Middle frontal gyrus (tissue), 1 donor: ENCODE measurements at regions not wholly inside any gene's neighbourhood (a gene's known extent, or its start where the extent isn't known, plus 50 kb on each side); places are given as distances from the start of the nearest gene placed in this dataset.

Experiments used
- DNase-seq: peaks from one replicate; pipeline ENCODE4 v3.0.0-alpha.2; 2015; ENCODE audit warnings: low spot score; ENCODE audit errors: extremely low spot score

DNA sequence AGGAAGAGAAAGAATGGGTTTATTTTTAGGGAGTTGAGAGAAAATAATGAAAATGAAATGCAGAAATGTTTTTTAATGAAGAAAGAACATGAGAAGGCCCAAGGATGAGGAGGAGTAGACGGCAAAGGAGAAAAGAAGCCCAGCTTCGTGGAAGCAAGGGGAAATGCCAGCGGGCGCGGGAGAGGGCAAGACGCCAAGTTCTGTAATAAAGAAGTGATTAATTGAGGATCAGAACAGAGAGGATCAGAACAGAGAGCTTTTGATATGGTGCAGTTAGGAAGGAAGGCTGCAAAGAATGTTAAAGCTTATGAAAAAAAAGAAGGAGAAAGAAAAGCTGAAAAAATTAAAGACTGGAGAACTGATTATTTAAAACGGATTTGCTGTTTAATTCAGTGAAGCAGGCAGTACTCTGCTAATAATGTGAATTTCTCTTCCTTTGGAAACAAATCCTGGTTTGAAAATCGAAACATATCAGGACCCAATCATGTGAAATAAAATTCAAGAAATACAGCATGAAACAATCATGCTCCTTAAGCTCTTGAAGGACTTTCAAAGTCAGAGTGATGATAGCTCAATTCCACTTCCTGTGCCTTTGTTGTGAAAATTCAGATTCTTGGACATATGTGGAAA, 99.3 kb upstream of the SOX1 start:
- DNase-seq, result peak; percentile 53

DNA sequence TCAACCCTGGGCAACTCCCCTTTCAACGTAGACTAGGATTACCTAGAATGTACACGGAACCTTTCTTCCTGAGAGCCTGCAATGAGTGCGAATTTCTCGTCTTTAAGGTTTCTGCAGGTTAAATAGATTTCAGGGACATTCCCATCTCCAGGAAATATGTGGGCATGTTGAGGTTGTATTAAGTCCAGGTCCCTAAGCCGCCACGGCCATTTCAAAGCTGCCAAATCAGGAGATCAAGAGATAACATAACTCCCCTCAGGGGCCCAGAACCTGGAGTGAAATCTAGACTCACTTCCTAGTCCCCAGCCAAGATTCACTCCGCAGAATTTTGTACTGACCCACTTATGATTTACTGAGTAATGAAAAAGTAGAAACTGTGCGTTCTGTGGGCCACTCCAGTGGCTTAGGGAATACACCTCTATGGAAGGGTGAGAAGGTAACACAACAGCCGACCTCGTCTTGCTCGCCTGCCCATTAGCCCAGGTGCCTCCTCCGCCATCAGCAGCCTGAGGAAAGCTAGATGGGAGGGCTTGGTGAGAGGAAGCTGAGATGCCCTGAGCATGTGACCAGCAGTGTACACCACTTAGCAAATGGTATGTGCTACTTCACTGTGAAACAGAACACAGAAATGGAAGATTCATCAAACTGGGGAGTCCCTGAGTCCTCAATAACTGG, 98.5 kb upstream of the SOX1 start:
- no peak for DNase-seq

- no peak for DNase-seq
Measured at GRCh38 chr13:111969551-111970135, 97.3 kb upstream of the SOX1 start.

DNA sequence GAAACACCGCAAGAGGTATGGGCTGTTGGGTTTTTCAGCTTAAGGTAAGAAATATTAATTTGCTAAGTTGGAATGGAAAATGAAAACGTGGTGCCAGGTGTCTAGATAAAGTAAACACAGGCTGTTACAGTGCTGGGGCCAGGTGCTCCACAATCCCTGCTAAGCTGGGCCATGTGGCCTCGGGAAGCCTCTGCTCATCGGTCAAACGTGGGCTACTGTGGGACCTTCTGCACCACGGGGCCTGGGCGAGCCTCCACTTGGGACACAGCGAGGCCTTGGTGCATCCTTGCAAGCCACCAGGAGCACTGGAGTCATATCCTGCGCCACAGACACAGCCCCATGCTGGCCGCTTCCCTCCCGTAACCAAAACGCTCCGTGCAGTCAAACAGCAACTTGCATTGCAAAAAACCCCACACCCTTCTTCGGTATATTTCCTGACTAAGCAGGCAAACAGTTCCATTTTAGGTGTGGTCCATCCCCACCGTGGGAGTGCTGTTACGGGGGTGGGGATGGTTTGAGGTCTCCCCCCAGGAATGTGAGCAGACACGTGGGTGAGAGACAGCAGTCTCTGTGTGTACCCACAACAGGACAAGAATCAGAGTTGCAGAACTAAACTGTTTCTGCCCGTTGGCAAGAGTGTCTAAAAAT, 96.3 kb upstream of the SOX1 start:
- no peak for DNase-seq

DNA sequence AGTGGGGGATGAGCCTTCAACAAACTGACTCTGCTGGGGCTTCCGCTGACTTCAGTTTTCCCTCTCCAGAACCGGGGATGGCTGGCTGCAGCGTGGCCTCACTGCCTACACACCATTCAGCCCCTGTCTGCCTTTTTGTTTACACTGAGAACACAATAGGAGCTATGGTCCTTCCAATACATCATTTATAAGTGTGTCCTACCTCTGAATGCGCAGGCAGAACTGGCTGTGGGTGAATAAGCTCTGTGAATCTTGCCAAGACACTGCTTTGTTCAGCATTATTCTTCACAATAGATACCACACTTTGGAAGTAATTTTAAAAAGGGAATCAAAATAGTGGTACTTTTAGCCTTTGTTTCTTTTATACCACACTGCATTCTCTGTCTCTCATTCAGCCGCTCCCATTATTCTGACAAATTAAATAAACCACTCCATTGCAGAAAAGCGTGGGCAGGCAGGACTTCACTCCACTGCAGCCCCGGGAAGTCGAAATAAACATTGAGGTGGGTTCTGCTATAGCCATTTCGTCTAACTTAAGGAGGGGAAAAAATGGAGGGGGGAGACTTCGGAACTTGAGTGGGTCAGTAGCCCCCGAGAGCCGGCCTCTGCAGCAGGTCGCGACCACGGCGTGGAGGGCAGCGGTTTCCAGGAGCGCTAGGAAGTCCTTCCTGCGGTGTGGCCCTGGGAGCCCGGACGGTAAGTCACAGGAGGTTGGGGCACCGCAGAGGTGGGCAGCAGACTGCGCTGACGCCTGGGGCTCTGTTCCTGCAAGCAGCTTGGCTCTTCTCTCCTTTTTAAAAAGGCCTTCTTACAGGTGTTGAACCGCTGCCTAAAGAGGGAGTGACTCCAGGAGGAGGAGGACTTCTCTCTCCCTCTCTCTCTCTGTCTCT, 94.8 kb upstream of the SOX1 start:
- no peak for DNase-seq

DNA sequence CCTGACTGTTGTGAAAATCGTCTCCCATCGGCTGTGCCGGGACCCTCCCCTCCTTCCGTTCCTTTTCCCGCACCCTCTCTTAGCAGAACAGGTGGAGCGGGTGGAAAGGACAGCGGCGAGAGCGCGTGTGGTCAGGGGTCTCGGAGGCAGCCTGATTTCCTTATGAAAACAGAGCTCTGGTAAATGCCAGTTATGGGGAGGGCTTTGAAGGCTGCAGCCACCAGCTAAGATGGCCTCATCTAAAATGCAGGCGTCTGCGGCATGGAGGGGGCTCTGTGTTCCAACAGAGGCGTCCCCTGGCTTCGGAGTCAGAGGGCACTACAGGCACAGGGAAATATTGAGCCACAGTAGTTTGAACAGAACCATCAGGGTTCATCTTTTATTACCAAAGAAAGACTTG, 93.8 kb upstream of the SOX1 start:
- no peak for DNase-seq

GRCh38 chr13:111973605-111974340, 93.2 kb upstream of the SOX1 start:
- no peak for DNase-seq

- no peak for DNase-seq
Measured at GRCh38 chr13:111974341-111974640, 92.7 kb upstream of the SOX1 start.

GRCh38 chr13:111975539-111976473, 91.1 kb upstream of the SOX1 start:
- no peak for DNase-seq

GRCh38 chr13:111976474-111977178, 90.3 kb upstream of the SOX1 start:
- DNase-seq, result no peak

GRCh38 chr13:111977179-111977506, 89.8 kb upstream of the SOX1 start:
- DNase-seq, result no peak

DNA sequence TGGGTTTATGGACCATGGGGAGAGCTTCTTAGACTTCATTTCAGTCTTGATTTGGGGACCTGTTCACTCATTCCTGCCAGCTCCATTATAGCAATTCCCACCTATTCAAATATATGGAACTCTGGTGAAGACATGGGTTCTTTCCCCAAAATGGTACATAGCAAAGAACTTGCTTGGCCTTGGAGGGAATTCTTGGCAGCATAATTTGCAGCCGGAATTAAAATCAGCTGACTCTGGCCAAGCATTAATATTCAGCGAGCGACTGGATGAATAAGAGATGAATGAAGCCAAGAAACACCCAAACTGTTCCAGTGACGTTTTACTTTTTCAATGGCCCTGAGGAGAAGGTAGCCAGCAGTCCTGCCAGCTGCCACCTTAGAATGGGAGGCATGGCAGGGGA, 88.4 kb upstream of the SOX1 start:
- DNase-seq, result no peak

GRCh38 chr13:111980146-111980929, 86.6 kb upstream of the SOX1 start:
- DNase-seq, result no peak

- DNase-seq, result no peak
Measured at GRCh38 chr13:111981006-111981405, 85.9 kb upstream of the SOX1 start.

DNA sequence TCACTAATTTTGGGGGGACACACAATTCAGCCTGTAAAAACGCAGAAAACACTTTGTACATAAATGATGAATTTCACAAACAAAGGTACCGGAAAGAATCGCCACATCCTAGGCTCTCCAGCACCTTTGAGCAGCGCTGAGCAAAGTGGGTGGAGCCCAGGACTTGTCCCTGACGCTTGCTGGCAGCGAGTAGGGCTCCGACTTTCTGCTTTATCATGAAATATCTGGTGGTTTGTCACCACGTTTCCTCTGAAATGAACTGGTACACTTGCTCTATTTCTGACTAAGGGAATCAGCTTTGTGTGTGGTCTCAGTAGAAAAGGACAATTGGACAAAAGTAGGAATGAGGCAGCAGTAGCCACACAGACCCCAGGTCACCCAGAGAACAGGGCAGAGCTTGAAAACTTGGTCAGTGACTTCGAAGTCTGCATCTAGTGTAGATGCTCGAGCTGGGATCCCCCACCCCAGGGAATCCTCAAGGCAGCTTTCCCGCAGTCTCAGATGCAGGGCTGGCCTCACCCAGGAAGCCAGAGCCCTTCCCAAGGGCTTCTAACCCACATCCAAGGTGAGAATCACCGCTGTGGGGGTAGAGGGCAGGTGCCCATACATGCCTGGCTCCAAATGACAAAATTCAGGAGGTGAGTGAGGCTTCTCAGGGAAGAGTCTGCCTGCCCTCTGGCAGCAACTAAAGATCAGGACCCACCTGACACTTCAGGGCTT, 85.3 kb upstream of the SOX1 start:
- DNase-seq, result no peak

DNA sequence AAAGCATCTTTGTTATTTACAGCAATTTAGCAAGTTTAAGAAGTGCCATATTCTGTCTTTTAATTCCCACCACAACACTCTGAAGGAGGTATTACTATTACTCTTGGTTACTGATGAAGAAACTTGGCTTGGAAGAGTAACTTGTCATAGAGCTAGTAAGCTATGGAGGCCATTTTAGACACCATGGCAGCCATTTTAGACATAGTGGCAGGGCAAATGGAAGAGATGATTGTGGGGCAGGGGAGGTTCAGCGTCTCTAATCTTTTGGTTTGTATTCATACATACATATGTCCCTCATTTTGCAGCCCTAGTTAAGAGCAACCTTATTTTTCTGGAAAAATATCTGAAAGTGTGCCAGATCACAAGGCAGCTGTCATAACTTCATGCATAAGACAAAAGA, 82.6 kb upstream of the SOX1 start:
- no peak for DNase-seq

DNA sequence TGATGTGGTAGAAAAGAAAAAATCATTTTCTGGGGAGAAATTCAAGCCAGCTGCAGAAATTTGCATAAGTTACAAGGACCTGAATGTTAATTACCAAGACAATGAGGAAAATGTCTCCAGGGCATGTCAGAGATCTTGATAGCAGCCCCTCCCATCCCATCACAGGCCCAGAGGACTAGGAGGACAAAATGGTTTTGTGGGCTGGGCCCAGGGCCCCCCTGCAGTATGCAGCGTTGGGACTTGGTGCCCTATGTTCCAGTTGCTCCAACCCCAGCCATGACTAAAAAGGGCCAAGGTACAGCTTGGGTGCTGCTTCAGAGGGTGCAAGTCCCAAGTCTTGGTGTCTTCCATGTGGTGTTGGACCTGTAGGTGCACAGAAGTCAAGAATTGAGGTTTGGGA, 76.6 kb upstream of the SOX1 start:
- no peak for DNase-seq

DNA sequence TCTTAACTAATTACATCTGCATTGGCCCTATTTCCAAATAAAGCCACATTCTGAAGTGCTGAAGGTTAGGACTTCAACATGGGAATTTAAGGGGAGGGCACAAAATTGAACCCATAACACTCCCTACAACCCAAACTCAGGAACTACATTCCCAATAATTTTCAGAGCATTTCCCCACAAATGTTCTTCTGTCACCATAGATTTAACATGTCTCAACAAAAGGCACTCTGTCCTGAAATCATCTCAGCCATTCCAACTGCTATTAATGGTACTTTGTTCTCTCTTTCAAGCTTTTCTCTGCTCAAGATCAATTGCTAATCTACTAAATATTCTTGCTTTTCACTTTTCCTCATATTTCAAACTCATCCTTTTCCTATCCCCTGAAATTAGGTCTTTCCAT, 74.0 kb upstream of the SOX1 start:
- no peak for DNase-seq
